Heart right ventricle (tissue), 16 donors: ENCODE measurements at regions not wholly inside any gene's neighbourhood (a gene's known extent, or its start where the extent isn't known, plus 50 kb on each side); places are given as distances from the start of the nearest gene placed in this dataset.
"Not testable (repeated sequence)": the region's sequence is repeated elsewhere in the genome, so short reads cannot be mapped to it uniquely, and the experiment has no call there.

ENCODE experiments used
- ATAC-seq, 8 donors: fragments of 200-7000 bp; cut with Tn5 transposase; one replicate each; pipeline ENCODE4 v1.9.1; 2020; ENCODE audit warnings: mild to moderate bottlenecking in 8 of 8, moderate library complexity in 8 of 8, moderate number of reproducible peaks in 1 of 8
- DNase-seq, 2 donors: peaks; one replicate each; pipeline ENCODE4 v3.0.0-alpha.2; 2020
- H3K27ac ChIP-seq, 10 donors: fragments of 200-600 bp; sonication (generic) in 2 of 10; one replicate each; pipeline versions ENCODE4 v1.5.0 to v1.8.0; 2020 to 2022; ENCODE audit warnings: mild to moderate bottlenecking in 3 of 10
- H3K27me3 ChIP-seq, 7 donors: fragments of 200-600 bp; one replicate each; pipeline ENCODE4 v1.8.0; 2021 to 2022; ENCODE audit warnings: mild to moderate bottlenecking in 2 of 7
- H3K36me3 ChIP-seq, 9 donors: fragments of 200-600 bp; sonication (generic) in 1 of 9; one replicate each; pipeline versions ENCODE4 v1.5.0 to v1.8.0; 2020 to 2022; ENCODE audit warnings: mild to moderate bottlenecking in 2 of 9
- H3K4me1 ChIP-seq, 9 donors: fragments of 200-600 bp; sonication (generic) in 1 of 9; one replicate each; pipeline versions ENCODE4 v1.5.0 to v1.8.0; 2020 to 2022; ENCODE audit warnings: mild to moderate bottlenecking in 4 of 9
- H3K4me3 ChIP-seq, 10 donors: fragments of 200-600 bp; sonication (generic) in 2 of 10; one replicate each; pipeline versions ENCODE4 v1.5.0 to v1.8.0; 2020 to 2022; ENCODE audit warnings: mild to moderate bottlenecking in 7 of 10, moderate library complexity in 2 of 10
- H3K9me3 ChIP-seq, 11 donors: fragments of 200-600 bp in 10 of 11; sonication (generic) in 2 of 11; one replicate each; pipeline versions ENCODE4 v1.5.0 to v1.8.0; 2013 to 2022; ENCODE audit warnings: mild to moderate bottlenecking in 2 of 11, control low read depth in 1 of 11, moderate library complexity in 1 of 11
- CTCF ChIP-seq, 9 donors: fragments of 200-600 bp; sonication (generic) in 2 of 9; IDR thresholded peaks; one replicate each; pipeline versions ENCODE4 v1.5.0 to v1.8.0; 2021 to 2022; ENCODE audit warnings: antibody characterized with exemption in 9 of 9, mild to moderate bottlenecking in 5 of 9, moderate library complexity in 1 of 9
- WGBS, 2 donors: extraction: QIAGEN DNeasy Blood & Tissue Kit; methylation state at CpG; one replicate each; pipeline ENCODE4 v1.1.7; 2013; ENCODE audit warnings: inconsistent platforms in 1 of 2; 5-methylcytosine and 5-hydroxymethylcytosine counted together
- intact Hi-C, 10 donors: fragments of 100-400 bp; cut with DNase I; formaldehyde crosslinking; loops; one replicate each; pipeline versions ENCODE4 v1.11.1 to v1.14.2; 2022
- donor health status: Arrhythmogenic right ventricular cardiomyopathy.
- donor health status: ischemic (EF 13 %, LVEDD 7.1; RV severe dilation, severe dysfunction).
- donor health status: healthy with polysubstance abuse.
- donor health status: DM: no; HTN: yes; CAD: no.
- donor health status: DM: no; HTN: no; CAD: no.
- donor health status: ischemic (EF 25% LVEDD 6.9; RV normal size, moderate dysfunction).
- donor health status: ischemic (EF 25% LVEDD 5.7; RV mildly dilated, moderate dysfunction).
- donor health status: healthy.
- donor health status: DM: yes; HTN: yes; CAD: no.
- donor health status: Ischemic cardiomyopathy.
- donor health status: ischemic (EF 35%, LVEDD 5.7; RV mildly dilated, moderate dysfunction).
- donor health status: nonischemic (EF 11% LVEDD 7.7; RV severe dilation, severe dysfunction).
- donor health status: DM: yes; HTN: yes; CAD: no.
- donor health status: PGD.
- donor health status: ischemic (EF 29% LVEDD 5.4; RV normal size, mild dysfunction).
- donor health status: nonischemic (EF 23%, LVEDD 6.1; RV moderate dilation, normal function).

- H3K27ac ChIP-seq, H3K36me3 ChIP-seq, H3K4me3 ChIP-seq, H3K27me3 ChIP-seq, intact Hi-C loops, DNase-seq, ATAC-seq, H3K9me3 ChIP-seq, H3K4me1 ChIP-seq: not testable (repeated sequence)
- WGBS, 2 donors = 87 to 91% methylated on average over 5 of the region's 5 CpGs
These were observed 69.5 kb downstream of the MDH2 start for GRCh38 chr7:76117306-76117991.

- intact Hi-C loops = not testable (repeated sequence)
These were observed 70.5 kb downstream of the MDH2 start for GRCh38 chr7:76118253-76119036.

GRCh38 chr7:76121044-76121443, 73.1 kb downstream of the MDH2 start:
- no peak for TF ChIP-seq CTCF (IDR thresholded peaks at IDR 0.05)
- H3K9me3 ChIP-seq = no peaks in the 10 kb centered on the region
- ATAC-seq (no peak), DNase-seq (no peak)
- peaks cover 0 to 4% (median 0%) of the 10 kb centered on the region in 7 donors for H3K27me3 ChIP-seq
- 75 to 77% methylated on average over 3 of the region's 3 CpGs for WGBS, 2 donors
- H3K4me1 ChIP-seq = no peaks in the 10 kb centered on the region
- intact Hi-C loops = loop anchor here in 1 of 10 donors (5.0 kb wide), 1 partner anchor 39 kb away; no protein-coding TSS in a partner anchor
- H3K36me3 ChIP-seq = no peaks in the 10 kb centered on the region
- no peak overlapping the region for H3K4me3 ChIP-seq
- no peak overlapping the region for H3K27ac ChIP-seq

More at GRCh38 chr7:76118253-76119036, 70.5 kb downstream of the MDH2 start:
- not testable (repeated sequence) for H3K36me3 ChIP-seq, H3K4me3 ChIP-seq, ATAC-seq, H3K4me1 ChIP-seq, H3K27me3 ChIP-seq, H3K27ac ChIP-seq, DNase-seq, H3K9me3 ChIP-seq
- WGBS, 2 donors = 84 to 87% methylated on average over 8 of the region's 8 CpGs

GRCh38 chr7:76122516-76123239, 74.8 kb downstream of the MDH2 start:
- intact Hi-C loops = loop anchor here in 1 of 10 donors (5.0 kb wide), 1 partner anchor 40 kb away; no protein-coding TSS in a partner anchor
- 79 to 83% methylated on average over 3 of the region's 3 CpGs for WGBS, 2 donors
- DNase-seq (no peak), ATAC-seq (no peak)
- no peaks in the 10 kb centered on the region for H3K4me1 ChIP-seq
- H3K36me3 ChIP-seq = no peaks in the 10 kb centered on the region
- TF ChIP-seq CTCF (IDR thresholded peaks at IDR 0.05) = no peak
- no peaks in the 10 kb centered on the region for H3K9me3 ChIP-seq
- no peak overlapping the region for H3K27ac ChIP-seq
- no peak overlapping the region for H3K4me3 ChIP-seq
- peaks cover 0 to 4% (median 0%) of the 10 kb centered on the region in 7 donors for H3K27me3 ChIP-seq

- intact Hi-C loops = loop anchor here in 1 of 10 donors (5.0 kb wide), 1 partner anchor 41 kb away; no protein-coding TSS in a partner anchor
- no peak for TF ChIP-seq CTCF (IDR thresholded peaks at IDR 0.05)
- Histone ChIP-seq H3K4me3 (no peak overlapping the region), H3K27me3 (peaks cover 0 to 4% (median 0%) of the 10 kb centered on the region in 7 donors), H3K36me3 (no peaks in the 10 kb centered on the region), H3K9me3 (no peaks in the 10 kb centered on the region), H3K27ac (no peak overlapping the region), H3K4me1 (no peaks in the 10 kb centered on the region)
- WGBS, 2 donors = 91% methylated on average over 4 of the region's 4 CpGs
- DNase-seq (no peak), ATAC-seq (no peak)
These were observed 75.4 kb downstream of the MDH2 start for GRCh38 chr7:76123316-76123715.
